ENCODE measurements at regions not wholly inside any gene's neighbourhood (a gene's known extent, or its start where the extent isn't known, plus 50 kb on each side); places are given as distances from the start of the nearest gene placed in this dataset.
A peak's percentile ranks its signal among the peaks of the same experiment; 100 is the strongest.

DNA sequence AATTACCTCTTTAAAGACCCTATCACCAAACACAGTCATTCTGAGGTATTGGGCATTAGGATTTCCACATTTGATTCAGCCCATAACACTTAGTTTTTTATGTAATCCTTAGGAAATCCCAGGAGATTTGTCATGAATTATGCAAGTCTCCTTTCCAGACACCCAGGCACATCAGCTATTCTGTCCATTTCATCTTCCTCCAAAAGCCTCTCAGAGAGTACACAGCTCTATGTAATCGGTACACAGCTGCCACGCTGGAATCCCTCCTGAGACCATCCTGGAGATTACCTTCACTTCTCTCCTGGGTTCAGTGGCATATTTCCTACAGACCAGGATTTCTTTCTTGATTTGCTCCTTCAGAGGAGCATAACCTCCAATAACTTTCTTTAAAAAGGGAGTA lies 2309.8 kb upstream of the WWC1 start:
- ATAC-seq = no peak
- TF ChIP-seq, protein P1, sequence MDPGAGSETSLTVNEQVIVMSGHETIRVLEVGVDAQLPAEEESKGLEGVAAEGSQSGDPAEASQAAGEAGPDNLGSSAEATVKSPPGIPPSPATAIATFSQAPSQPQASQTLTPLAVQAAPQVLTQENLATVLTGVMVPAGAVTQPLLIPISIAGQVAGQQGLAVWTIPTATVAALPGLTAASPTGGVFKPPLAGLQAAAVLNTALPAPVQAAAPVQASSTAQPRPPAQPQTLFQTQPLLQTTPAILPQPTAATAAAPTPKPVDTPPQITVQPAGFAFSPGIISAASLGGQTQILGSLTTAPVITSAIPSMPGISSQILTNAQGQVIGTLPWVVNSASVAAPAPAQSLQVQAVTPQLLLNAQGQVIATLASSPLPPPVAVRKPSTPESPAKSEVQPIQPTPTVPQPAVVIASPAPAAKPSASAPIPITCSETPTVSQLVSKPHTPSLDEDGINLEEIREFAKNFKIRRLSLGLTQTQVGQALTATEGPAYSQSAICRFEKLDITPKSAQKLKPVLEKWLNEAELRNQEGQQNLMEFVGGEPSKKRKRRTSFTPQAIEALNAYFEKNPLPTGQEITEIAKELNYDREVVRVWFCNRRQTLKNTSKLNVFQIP (CRISPR knock-in tag; IDR thresholded peaks at IDR 0.05; ENCODE audit: borderline replicate concordance, low read depth) = no peak
- TF ChIP-seq PPARA (CRISPR knock-in tag; IDR thresholded peaks at IDR 0.05; ENCODE audit: borderline replicate concordance) = no peak
- no peak for TF ChIP-seq CSDC2 (CRISPR knock-in tag; IDR thresholded peaks at IDR 0.05)
- TF ChIP-seq, protein P2, sequence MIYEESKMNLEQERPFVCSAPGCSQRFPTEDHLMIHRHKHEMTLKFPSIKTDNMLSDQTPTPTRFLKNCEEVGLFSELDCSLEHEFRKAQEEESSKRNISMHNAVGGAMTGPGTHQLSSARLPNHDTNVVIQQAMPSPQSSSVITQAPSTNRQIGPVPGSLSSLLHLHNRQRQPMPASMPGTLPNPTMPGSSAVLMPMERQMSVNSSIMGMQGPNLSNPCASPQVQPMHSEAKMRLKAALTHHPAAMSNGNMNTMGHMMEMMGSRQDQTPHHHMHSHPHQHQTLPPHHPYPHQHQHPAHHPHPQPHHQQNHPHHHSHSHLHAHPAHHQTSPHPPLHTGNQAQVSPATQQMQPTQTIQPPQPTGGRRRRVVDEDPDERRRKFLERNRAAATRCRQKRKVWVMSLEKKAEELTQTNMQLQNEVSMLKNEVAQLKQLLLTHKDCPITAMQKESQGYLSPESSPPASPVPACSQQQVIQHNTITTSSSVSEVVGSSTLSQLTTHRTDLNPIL (CRISPR knock-in tag; IDR thresholded peaks at IDR 0.05; ENCODE audit: low read depth) = no peak

- TF ChIP-seq ZNF8 (CRISPR knock-in tag; IDR thresholded peaks at IDR 0.05) (no peak), ZFP3 (CRISPR knock-in tag; IDR thresholded peaks at IDR 0.05) (no peak), ISL1 (CRISPR knock-in tag; IDR thresholded peaks at IDR 0.05) (no peak), ZC3H10 (CRISPR knock-in tag; IDR thresholded peaks at IDR 0.05) (no peak), CSDC2 (CRISPR knock-in tag; IDR thresholded peaks at IDR 0.05) (no peak), OSR1 (CRISPR knock-in tag; IDR thresholded peaks at IDR 0.05) (no peak), SNAI2 (CRISPR knock-in tag; IDR thresholded peaks at IDR 0.05) (no peak), ESRRG (CRISPR knock-in tag; IDR thresholded peaks at IDR 0.05) (no peak), TCF4 (CRISPR knock-in tag; IDR thresholded peaks at IDR 0.05; ENCODE audit: borderline replicate concordance) (no peak)
- TF ChIP-seq, protein P3, sequence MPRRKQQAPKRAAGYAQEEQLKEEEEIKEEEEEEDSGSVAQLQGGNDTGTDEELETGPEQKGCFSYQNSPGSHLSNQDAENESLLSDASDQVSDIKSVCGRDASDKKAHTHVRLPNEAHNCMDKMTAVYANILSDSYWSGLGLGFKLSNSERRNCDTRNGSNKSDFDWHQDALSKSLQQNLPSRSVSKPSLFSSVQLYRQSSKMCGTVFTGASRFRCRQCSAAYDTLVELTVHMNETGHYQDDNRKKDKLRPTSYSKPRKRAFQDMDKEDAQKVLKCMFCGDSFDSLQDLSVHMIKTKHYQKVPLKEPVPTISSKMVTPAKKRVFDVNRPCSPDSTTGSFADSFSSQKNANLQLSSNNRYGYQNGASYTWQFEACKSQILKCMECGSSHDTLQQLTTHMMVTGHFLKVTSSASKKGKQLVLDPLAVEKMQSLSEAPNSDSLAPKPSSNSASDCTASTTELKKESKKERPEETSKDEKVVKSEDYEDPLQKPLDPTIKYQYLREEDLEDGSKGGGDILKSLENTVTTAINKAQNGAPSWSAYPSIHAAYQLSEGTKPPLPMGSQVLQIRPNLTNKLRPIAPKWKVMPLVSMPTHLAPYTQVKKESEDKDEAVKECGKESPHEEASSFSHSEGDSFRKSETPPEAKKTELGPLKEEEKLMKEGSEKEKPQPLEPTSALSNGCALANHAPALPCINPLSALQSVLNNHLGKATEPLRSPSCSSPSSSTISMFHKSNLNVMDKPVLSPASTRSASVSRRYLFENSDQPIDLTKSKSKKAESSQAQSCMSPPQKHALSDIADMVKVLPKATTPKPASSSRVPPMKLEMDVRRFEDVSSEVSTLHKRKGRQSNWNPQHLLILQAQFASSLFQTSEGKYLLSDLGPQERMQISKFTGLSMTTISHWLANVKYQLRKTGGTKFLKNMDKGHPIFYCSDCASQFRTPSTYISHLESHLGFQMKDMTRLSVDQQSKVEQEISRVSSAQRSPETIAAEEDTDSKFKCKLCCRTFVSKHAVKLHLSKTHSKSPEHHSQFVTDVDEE (CRISPR knock-in tag; IDR thresholded peaks at IDR 0.05) = no peak
- TF ChIP-seq, protein P1 (CRISPR knock-in tag; IDR thresholded peaks at IDR 0.05; ENCODE audit: borderline replicate concordance, low read depth) = no peak
- TF ChIP-seq, protein P2 (CRISPR knock-in tag; IDR thresholded peaks at IDR 0.05; ENCODE audit: low read depth) = no peak
- no peak for ATAC-seq
These were observed 2295.1 kb upstream of the WWC1 start for GRCh38 chr5:165996201-165996875.

- no peak for TF ChIP-seq ZC3H10 (CRISPR knock-in tag; IDR thresholded peaks at IDR 0.05)
- TF ChIP-seq OSR1 (CRISPR knock-in tag; IDR thresholded peaks at IDR 0.05) = no peak
- peak; percentile 90 for TF ChIP-seq TCF4 (CRISPR knock-in tag; IDR thresholded peaks at IDR 0.05; ENCODE audit: borderline replicate concordance)
- TF ChIP-seq PPARA (CRISPR knock-in tag; IDR thresholded peaks at IDR 0.05; ENCODE audit: borderline replicate concordance) = no peak
- TF ChIP-seq ZNF70 (CRISPR knock-in tag; IDR thresholded peaks at IDR 0.05) = 0 out of 2 replicates have a peak, but pooled peaks have one; percentile 10
- TF ChIP-seq ZFP30 (CRISPR knock-in tag; IDR thresholded peaks at IDR 0.05) = no peak
- TF ChIP-seq, protein P3 (CRISPR knock-in tag; IDR thresholded peaks at IDR 0.05) = peak; percentile 55; the same call in 1 of the 2 replicates
- no peak for TF ChIP-seq RARB (CRISPR knock-in tag; IDR thresholded peaks at IDR 0.05)
- no peak for ATAC-seq
These were observed 2291.6 kb upstream of the WWC1 start for GRCh38 chr5:165999693-166000320.

Data from SK-N-SH treated with all-trans-retinoic acid at 6 μM for 48 hours (cell line).